CD4-positive, CD25-positive, alpha-beta regulatory T cell (primary cell): ENCODE measurements at regions not wholly inside any gene's neighbourhood (a gene's known extent, or its start where the extent isn't known, plus 50 kb on each side); places are given as distances from the start of the nearest gene placed in this dataset.

Source experiments
- ATAC-seq, 2 donors: fragments of 150-1000 bp; cut with Tn5 transposase; one replicate each; pipeline ENCODE4 v1.10.0; 2021; ENCODE audit warnings: low read depth in 2 of 2, moderate number of reproducible peaks in 2 of 2, moderate library complexity in 1 of 2
- DNase-seq, 3 donors: peaks; one replicate each; pipeline versions ENCODE4 v3.0.0 to v3.0.0-alpha.2; 2012 to 2022; ENCODE audit warnings: mixed read lengths in 1 of 3
- H3K27ac ChIP-seq: one replicate; pipeline ENCODE4 v1.7.0; 2013; ENCODE audit warnings: mild to moderate bottlenecking, low read length; ENCODE audit not compliant: insufficient read depth, poor library complexity, severe bottlenecking
- H3K27me3 ChIP-seq: one replicate; pipeline ENCODE4 v1.7.0; 2013; ENCODE audit warnings: low read length; ENCODE audit not compliant: control insufficient read depth, insufficient read depth
- H3K36me3 ChIP-seq: one replicate; pipeline ENCODE4 v1.7.0; 2013; ENCODE audit warnings: mild to moderate bottlenecking, low read length, moderate library complexity; ENCODE audit not compliant: control insufficient read depth, insufficient read depth
- H3K4me1 ChIP-seq: 2 replicates; pipeline ENCODE4 v1.7.0; 2013; ENCODE audit warnings: mild to moderate bottlenecking, low read length; ENCODE audit not compliant: insufficient read depth, control insufficient read depth, poor library complexity, severe bottlenecking
- H3K4me3 ChIP-seq: one replicate; pipeline ENCODE4 v1.7.0; 2013; ENCODE audit warnings: low read depth, mild to moderate bottlenecking, low read length, moderate library complexity
- H3K9me3 ChIP-seq, 2 experiments: 1 replicate in 1 of 2; 2 replicates in 1 of 2; pipeline ENCODE4 v1.7.0; 2013; ENCODE audit warnings: low read length in 2 of 2, mild to moderate bottlenecking in 1 of 2, moderate library complexity in 1 of 2; ENCODE audit not compliant: control insufficient read depth in 2 of 2
- H3K27ac Mint-ChIP-seq, 3 donors: one replicate each; pipeline ENCODE4 v1.8.0; 2020 to 2022; ENCODE audit warnings: mild to moderate bottlenecking in 3 of 3, mixed read lengths in 3 of 3, moderate library complexity in 2 of 3
- H3K27me3 Mint-ChIP-seq: one replicate; pipeline ENCODE4 v1.8.0; 2022; ENCODE audit warnings: mild to moderate bottlenecking, mixed read lengths
- H3K36me3 Mint-ChIP-seq: one replicate; pipeline ENCODE4 v1.8.0; 2020; ENCODE audit warnings: mixed read lengths
- H3K4me1 Mint-ChIP-seq, 4 donors: one replicate each; pipeline ENCODE4 v1.8.0; 2020 to 2022; ENCODE audit warnings: mixed read lengths in 4 of 4, mild to moderate bottlenecking in 1 of 4
- H3K4me3 Mint-ChIP-seq, 4 donors: one replicate each; pipeline ENCODE4 v1.8.0; 2020 to 2022; ENCODE audit warnings: mild to moderate bottlenecking in 4 of 4, mixed read lengths in 4 of 4, moderate library complexity in 3 of 4
- H3K9me3 Mint-ChIP-seq, 7 donors: one replicate each; pipeline ENCODE4 v1.8.0; 2020 to 2022; ENCODE audit warnings: mixed read lengths in 7 of 7, mild to moderate bottlenecking in 3 of 7, moderate library complexity in 2 of 7

DNA sequence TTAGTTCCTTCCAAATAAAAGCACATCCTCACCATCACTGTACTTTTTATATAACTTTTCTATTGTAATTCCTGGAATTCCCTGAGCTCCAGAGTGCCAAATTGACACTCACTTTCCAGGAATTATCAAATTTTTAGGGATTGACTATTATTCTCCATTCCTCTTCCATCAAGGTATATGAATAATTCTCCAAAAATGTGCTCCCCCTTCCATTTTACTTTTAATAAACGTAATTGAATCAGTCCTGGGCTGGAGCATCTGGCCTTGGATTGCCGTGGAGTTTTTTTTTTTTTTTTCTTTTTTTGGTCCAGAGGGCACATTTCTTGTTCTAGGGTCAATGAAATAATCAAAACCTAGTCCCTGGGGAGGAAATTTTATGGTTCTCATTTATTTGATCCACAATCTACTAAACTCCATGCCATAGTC is 304.3 kb downstream of the CDCA7 start:
- H3K9me3 ChIP-seq = no peaks in the 10 kb centered on the region
- H3K4me1 Mint-ChIP-seq = no peaks in the 10 kb centered on the region
- ATAC-seq (no peak), DNase-seq (no peak)
- no peak overlapping the region for H3K27ac ChIP-seq
- peaks cover 7% of the 10 kb centered on the region for H3K27me3 Mint-ChIP-seq
- H3K36me3 Mint-ChIP-seq = no peaks in the 10 kb centered on the region
- no peak overlapping the region for H3K27ac Mint-ChIP-seq
- no peak overlapping the region for H3K4me3 ChIP-seq
- H3K27me3 ChIP-seq = no peaks in the 10 kb centered on the region
- no peaks in the 10 kb centered on the region for H3K4me1 ChIP-seq
- H3K4me3 Mint-ChIP-seq = no peak overlapping the region
- no peaks in the 10 kb centered on the region for H3K9me3 Mint-ChIP-seq
- H3K36me3 ChIP-seq = no peaks in the 10 kb centered on the region

DNA sequence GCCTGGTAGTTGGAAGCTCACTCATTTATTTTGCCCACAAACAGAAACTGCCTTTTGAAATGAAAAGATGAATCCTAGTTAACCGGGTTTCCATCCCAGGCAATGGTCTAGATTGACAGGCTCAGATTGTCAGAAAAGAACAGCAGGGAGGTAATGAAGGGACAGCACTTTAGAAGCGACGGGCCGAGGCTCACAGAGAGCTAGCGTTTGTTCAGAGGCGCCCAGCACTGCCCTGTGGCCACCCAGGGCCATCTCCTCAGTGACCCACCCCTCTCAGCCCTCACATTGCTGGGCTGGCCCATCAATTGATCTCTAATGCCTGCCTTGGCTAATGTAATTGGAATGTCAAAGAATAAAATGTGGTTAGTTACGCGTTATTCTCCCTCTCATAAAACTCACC is 304.8 kb downstream of the CDCA7 start:
- H3K27ac Mint-ChIP-seq = no peak overlapping the region
- no peaks in the 10 kb centered on the region for H3K9me3 Mint-ChIP-seq
- Histone ChIP-seq H3K4me3 (no peak overlapping the region), H3K36me3 (no peaks in the 10 kb centered on the region), H3K27me3 (no peaks in the 10 kb centered on the region), H3K4me1 (no peaks in the 10 kb centered on the region), H3K27ac (no peak overlapping the region), H3K9me3 (no peaks in the 10 kb centered on the region)
- H3K4me1 Mint-ChIP-seq = no peaks in the 10 kb centered on the region
- no peak overlapping the region for H3K4me3 Mint-ChIP-seq
- H3K36me3 Mint-ChIP-seq = no peaks in the 10 kb centered on the region
- DNase-seq = no peak
- peaks cover 9% of the 10 kb centered on the region for H3K27me3 Mint-ChIP-seq
- ATAC-seq = no peak

DNA sequence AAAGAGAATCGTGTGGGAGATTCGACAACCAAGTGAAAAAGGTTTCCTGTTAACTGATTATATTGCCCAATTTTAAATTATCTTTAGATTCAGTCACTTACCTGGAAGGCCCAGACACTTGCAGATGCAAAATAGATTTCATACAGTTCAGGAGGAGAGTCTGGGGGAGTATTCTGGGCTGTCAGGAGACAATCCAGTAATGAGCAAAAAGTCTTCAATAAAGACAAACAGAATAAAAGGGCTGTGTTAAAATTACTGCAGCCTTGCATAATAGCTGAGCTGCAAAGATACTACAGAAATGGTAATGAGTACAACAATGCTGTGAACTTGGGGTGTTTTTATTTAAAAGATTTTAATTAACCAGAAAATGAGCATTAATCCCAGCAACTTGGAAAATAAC is 303.6 kb downstream of the SP3 start:
- DNase-seq (no peak), ATAC-seq (no peak)
- peaks cover 3% of the 10 kb centered on the region for H3K27me3 ChIP-seq
- H3K27ac Mint-ChIP-seq = no peak overlapping the region
- no peaks in the 10 kb centered on the region for H3K36me3 ChIP-seq
- no peak overlapping the region for H3K4me3 ChIP-seq
- H3K4me3 Mint-ChIP-seq = no peak overlapping the region
- H3K27ac ChIP-seq = no peak overlapping the region
- H3K4me1 Mint-ChIP-seq = no peaks in the 10 kb centered on the region
- no peaks in the 10 kb centered on the region for H3K9me3 ChIP-seq
- no peaks in the 10 kb centered on the region for H3K9me3 Mint-ChIP-seq
- no peaks in the 10 kb centered on the region for H3K4me1 ChIP-seq
- peaks cover 12% of the 10 kb centered on the region for H3K27me3 Mint-ChIP-seq
- no peaks in the 10 kb centered on the region for H3K36me3 Mint-ChIP-seq

DNA sequence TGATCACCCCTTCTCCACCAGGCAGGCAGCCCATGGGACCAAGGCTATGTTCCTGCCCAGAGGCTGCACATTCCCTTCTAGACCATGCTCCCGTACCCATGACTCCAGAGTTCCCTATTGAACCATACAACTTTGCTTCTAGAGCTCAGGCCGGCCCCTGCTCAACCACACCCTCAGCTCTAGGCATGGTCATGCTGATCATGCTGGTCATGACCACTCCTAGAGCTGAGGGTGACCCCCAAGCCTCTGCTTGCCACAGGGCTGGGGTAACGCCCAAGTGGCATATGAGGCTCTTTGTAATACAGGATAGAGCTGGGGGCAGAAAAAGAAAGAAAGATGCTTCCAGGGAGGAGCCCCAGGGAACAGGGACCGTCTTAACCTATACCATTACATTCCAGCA is 301.8 kb downstream of the SP3 start:
- peaks cover 12% of the 10 kb centered on the region for H3K27me3 Mint-ChIP-seq
- H3K36me3 Mint-ChIP-seq = no peaks in the 10 kb centered on the region

DNA sequence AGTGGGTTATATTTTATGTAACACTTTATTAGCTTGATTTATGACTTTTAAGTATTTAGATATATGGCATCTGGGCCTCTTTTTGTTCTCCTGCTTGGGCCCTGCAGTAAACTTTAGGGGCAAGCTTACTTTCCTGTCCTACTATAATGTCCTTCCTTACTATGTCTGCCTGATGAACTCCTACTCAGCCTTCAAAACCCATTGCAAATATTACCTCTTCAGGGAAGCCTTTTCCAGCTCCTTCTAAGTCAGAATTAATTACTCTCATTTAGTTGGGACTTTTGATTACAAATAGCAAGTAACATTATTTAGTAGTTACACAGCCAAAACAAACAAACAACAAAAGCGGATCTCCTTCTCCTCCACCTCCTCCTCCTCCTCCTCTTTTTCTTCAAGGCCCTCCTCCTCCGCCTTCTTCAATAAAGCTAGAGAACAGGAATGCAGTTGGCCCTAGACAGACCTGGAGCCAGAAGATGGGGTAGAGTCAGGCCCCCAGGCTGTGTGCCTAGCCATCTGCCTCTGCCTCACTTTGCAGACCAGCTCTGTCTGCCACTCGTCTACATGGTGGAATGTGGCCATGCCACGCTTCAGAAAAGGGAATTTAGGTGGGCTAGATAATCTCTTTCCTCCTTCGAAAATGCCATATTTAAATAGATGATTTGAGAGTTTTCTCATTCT is 301.2 kb downstream of the SP3 start:
- peaks cover 3% of the 10 kb centered on the region for H3K27me3 ChIP-seq
- no peaks in the 10 kb centered on the region for H3K9me3 ChIP-seq
- Mint-ChIP-seq H3K9me3 (no peaks in the 10 kb centered on the region), H3K27ac (no peak overlapping the region), H3K4me3 (no peak overlapping the region), H3K36me3 (no peaks in the 10 kb centered on the region), H3K27me3 (peaks cover 12% of the 10 kb centered on the region), H3K4me1 (no peaks in the 10 kb centered on the region)
- no peaks in the 10 kb centered on the region for H3K36me3 ChIP-seq
- no peak overlapping the region for H3K27ac ChIP-seq
- ATAC-seq (no peak), DNase-seq (no peak)
- no peaks in the 10 kb centered on the region for H3K4me1 ChIP-seq
- no peak overlapping the region for H3K4me3 ChIP-seq

More for the DNA sequence above, 301.8 kb downstream of the SP3 start:
- H3K4me3 ChIP-seq = no peak overlapping the region
- Mint-ChIP-seq H3K4me1 (no peaks in the 10 kb centered on the region), H3K27ac (no peak overlapping the region), H3K4me3 (no peak overlapping the region), H3K9me3 (no peaks in the 10 kb centered on the region)
- no peaks in the 10 kb centered on the region for H3K4me1 ChIP-seq
- no peak overlapping the region for H3K27ac ChIP-seq
- no peak for DNase-seq
- no peak for ATAC-seq
- H3K27me3 ChIP-seq = peaks cover 3% of the 10 kb centered on the region
- H3K36me3 ChIP-seq = no peaks in the 10 kb centered on the region
- H3K9me3 ChIP-seq = no peaks in the 10 kb centered on the region

DNA sequence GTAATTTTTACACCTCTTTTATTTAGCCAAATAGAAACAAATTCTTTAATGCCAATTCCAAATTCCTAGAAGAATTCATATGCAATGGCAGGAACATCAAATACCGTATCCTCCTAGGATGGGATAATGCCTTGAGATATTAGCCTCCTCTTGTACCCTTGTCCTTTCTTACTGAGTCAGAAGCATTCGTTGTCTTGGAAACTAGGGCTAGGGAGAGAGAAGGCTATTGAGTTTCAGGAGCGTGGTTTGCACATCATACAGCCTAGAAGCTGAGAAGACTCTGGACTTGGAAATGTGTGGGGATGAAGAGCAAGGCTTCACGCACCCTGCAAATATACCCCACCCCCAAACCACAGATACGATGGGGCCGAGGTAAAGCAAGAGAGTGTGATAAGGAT is 300.7 kb downstream of the SP3 start:
- no peaks in the 10 kb centered on the region for H3K9me3 ChIP-seq
- no peaks in the 10 kb centered on the region for H3K36me3 Mint-ChIP-seq
- H3K4me1 ChIP-seq = no peaks in the 10 kb centered on the region
- no peaks in the 10 kb centered on the region for H3K36me3 ChIP-seq
- H3K27me3 ChIP-seq = peaks cover 3% of the 10 kb centered on the region
- no peaks in the 10 kb centered on the region for H3K4me1 Mint-ChIP-seq
- no peaks in the 10 kb centered on the region for H3K9me3 Mint-ChIP-seq
- no peak overlapping the region for H3K4me3 ChIP-seq
- ATAC-seq (no peak), DNase-seq (no peak)
- no peak overlapping the region for H3K4me3 Mint-ChIP-seq
- H3K27me3 Mint-ChIP-seq = peaks cover 14% of the 10 kb centered on the region
- no peak overlapping the region for H3K27ac ChIP-seq
- no peak overlapping the region for H3K27ac Mint-ChIP-seq

DNA sequence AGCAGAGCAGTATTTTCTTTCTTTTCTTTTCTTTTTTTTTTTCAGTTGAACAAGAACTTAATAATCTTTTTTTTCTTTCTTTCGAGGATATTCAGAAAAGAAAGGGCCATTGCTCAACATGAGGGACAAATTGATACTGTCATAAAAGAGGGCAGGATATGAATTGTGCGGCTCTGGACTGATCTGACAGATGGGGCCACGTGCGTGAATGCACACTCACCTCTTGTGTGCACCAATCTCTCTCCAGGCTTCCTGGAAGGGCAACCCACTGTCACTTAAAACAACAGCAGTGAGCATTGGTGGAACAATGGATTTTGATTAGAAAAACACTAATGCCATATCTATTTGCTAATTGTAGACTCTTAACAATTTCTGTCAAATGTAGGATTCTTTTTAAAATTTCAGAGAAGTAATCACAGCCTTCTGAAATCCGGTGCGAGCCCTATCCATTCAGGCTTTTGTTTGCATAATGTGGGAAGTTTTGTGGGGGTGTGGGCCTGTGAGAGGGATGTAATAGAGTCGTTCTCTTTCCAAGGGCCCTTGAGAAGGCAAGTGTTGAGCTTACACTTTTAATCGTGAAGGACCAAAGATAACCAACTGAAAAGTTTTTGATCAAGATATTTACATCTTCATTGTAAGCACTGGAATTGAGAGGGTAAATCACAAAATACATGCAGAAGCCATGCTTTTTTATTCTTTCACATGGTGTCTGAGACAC is 298.8 kb downstream of the SP3 start:
- Mint-ChIP-seq H3K27me3 (peaks cover 17% of the 10 kb centered on the region), H3K4me1 (no peaks in the 10 kb centered on the region), H3K27ac (no peak overlapping the region), H3K4me3 (no peak overlapping the region), H3K36me3 (no peaks in the 10 kb centered on the region), H3K9me3 (peaks cover 0 to 4% (median 0%) of the 10 kb centered on the region in 7 donors)
- peaks cover 3% of the 10 kb centered on the region for H3K27me3 ChIP-seq
- H3K4me3 ChIP-seq = no peak overlapping the region
- DNase-seq (no peak), ATAC-seq (no peak)
- no peaks in the 10 kb centered on the region for H3K36me3 ChIP-seq
- H3K4me1 ChIP-seq = no peaks in the 10 kb centered on the region
- no peak overlapping the region for H3K27ac ChIP-seq
- H3K9me3 ChIP-seq = no peaks in the 10 kb centered on the region

DNA sequence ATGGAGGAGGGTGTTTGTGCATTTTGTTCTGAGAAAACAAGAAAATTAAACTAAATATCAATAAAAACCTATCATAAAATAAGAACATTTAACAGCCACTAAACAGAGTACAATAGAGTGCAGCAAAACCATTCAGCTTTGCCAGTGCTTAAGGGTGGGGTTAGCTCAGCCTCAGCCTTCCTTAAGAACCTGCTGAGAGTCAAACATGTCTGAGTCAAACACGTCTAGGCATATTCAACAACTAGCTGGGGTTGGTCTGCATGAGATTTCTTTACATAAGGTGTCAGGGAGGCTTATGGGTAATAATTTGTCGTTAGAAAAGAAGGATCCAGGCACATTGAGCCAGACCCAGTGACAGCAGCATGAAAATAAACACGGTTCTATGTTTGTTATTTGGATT is 298.2 kb downstream of the SP3 start:
- no peaks in the 10 kb centered on the region for H3K4me1 Mint-ChIP-seq
- peaks cover 0 to 4% (median 0%) of the 10 kb centered on the region in 7 donors for H3K9me3 Mint-ChIP-seq
- Histone ChIP-seq H3K4me1 (no peaks in the 10 kb centered on the region), H3K27ac (no peak overlapping the region), H3K27me3 (peaks cover 3% of the 10 kb centered on the region), H3K36me3 (no peaks in the 10 kb centered on the region), H3K4me3 (no peak overlapping the region), H3K9me3 (no peaks in the 10 kb centered on the region)
- no peak overlapping the region for H3K4me3 Mint-ChIP-seq
- ATAC-seq (no peak), DNase-seq (no peak)
- no peak overlapping the region for H3K27ac Mint-ChIP-seq
- H3K27me3 Mint-ChIP-seq = peaks cover 17% of the 10 kb centered on the region
- no peaks in the 10 kb centered on the region for H3K36me3 Mint-ChIP-seq
